ENCODE measurements at regions not wholly inside any gene's neighbourhood (a gene's known extent, or its start where the extent isn't known, plus 50 kb on each side); places are given as distances from the start of the nearest gene placed in this dataset.

- Mint-ChIP-seq H3K4me3 (no peak overlapping the region), H3K36me3 (no peaks in the 10 kb centered on the region), H3K27ac (no peak overlapping the region), H3K27me3 (peaks cover 14 to 17% of the 10 kb centered on the region in 2 donors), H3K4me1 (ENCODE audit: low read depth in 2 of 2) (no peaks in the 10 kb centered on the region), H3K9me3 (no peaks in the 10 kb centered on the region)
- no peak for DNase-seq (ENCODE audit: low spot score)
- ATAC-seq: no peak
Measured at GRCh38 chr5:144088206-144089064, 82.0 kb downstream of the YIPF5 start.

DNA sequence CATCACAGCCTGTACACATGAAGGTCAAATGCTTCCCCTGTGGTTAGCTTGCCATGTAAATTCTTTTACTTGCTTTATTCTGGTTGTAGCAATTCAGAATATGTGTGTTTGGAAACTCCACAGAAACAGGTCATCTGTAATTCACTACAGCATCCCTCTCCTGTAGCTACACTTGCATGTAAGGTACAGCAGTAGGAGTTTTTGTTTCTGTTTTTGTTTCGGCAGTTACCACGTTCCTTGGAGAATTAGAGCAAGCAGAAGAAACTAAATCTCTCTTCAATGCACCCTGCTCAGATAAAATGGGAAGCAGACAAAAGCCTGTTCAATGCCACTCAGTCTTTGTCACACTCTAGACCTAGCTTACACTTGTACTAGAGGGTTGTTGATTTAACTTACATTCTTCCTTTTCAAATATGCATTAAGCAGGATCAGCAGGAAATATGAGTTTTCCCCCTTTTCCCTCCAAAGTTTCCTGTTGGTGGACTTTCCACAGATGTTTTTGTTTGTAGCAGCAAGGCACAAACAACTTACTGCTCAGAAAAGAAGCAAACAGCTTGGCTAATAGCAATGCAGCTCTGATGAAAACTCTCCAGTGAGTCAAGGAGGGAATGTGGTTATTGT is 80.9 kb downstream of the YIPF5 start:
- Mint-ChIP-seq H3K9me3 (no peaks in the 10 kb centered on the region), H3K4me3 (no peak overlapping the region), H3K27ac (no peak overlapping the region), H3K36me3 (no peaks in the 10 kb centered on the region), H3K27me3 (peaks cover 14 to 17% of the 10 kb centered on the region in 2 donors), H3K4me1 (ENCODE audit: low read depth in 2 of 2) (peaks cover 0 to 4% of the 10 kb centered on the region in 2 donors)
- DNase-seq (ENCODE audit: low spot score): no peak
- no peak for ATAC-seq

GRCh38 chr5:144092508-144092907 is 78.0 kb downstream of the YIPF5 start:
- no peak for DNase-seq (ENCODE audit: low spot score)
- no peak overlapping the region for H3K27ac Mint-ChIP-seq

DNA sequence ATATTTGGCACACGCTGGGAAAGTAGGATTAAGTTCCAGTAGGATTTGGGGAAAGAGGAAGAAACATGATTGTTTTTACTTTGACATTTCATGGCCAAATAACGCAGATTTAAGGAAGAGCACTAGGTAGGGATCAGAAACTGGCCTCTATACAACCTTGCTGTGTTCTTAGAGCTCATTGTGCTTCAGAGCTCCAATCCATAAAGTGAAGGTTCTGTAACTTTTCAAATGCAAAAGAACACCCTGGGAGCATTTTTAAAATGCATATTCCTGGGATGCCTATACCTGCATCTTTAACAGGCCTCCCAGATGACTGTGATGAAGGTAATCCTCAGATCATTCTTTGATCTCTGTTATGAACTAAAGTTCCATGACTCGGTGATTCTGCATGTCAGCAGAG is 77.1 kb downstream of the YIPF5 start:
- DNase-seq (ENCODE audit: low spot score) (no peak), ATAC-seq (no peak)
- Mint-ChIP-seq H3K4me3 (no peak overlapping the region), H3K9me3 (no peaks in the 10 kb centered on the region), H3K36me3 (no peaks in the 10 kb centered on the region), H3K27me3 (peaks cover 17% of the 10 kb centered on the region in 2 donors), H3K27ac (no peak overlapping the region), H3K4me1 (ENCODE audit: low read depth in 2 of 2) (peaks cover 0 to 4% of the 10 kb centered on the region in 2 donors)

More at GRCh38 chr5:144092508-144092907, 78.0 kb downstream of the YIPF5 start:
- no peaks in the 10 kb centered on the region for H3K36me3 Mint-ChIP-seq
- H3K9me3 Mint-ChIP-seq: no peaks in the 10 kb centered on the region
- H3K4me3 Mint-ChIP-seq: no peak overlapping the region
- no peak for ATAC-seq
- H3K27me3 Mint-ChIP-seq: peaks cover 14 to 17% of the 10 kb centered on the region in 2 donors
- H3K4me1 Mint-ChIP-seq (ENCODE audit: low read depth in 2 of 2): peaks cover 0 to 4% of the 10 kb centered on the region in 2 donors

GRCh38 chr5:144093868-144094267 is 76.6 kb downstream of the YIPF5 start:
- no peak overlapping the region for H3K27ac Mint-ChIP-seq
- no peak for ATAC-seq
- H3K4me1 Mint-ChIP-seq (ENCODE audit: low read depth in 2 of 2): peaks cover 0 to 4% of the 10 kb centered on the region in 2 donors
- H3K4me3 Mint-ChIP-seq: no peak overlapping the region
- H3K36me3 Mint-ChIP-seq: no peaks in the 10 kb centered on the region
- DNase-seq (ENCODE audit: low spot score): no peak
- H3K9me3 Mint-ChIP-seq: no peaks in the 10 kb centered on the region
- H3K27me3 Mint-ChIP-seq: peaks cover 13 to 15% of the 10 kb centered on the region in 2 donors

GRCh38 chr5:144100702-144101101 is 69.8 kb downstream of the YIPF5 start:
- DNase-seq (ENCODE audit: low spot score) (no peak), ATAC-seq (no peak)
- no peak overlapping the region for H3K4me3 Mint-ChIP-seq
- H3K27me3 Mint-ChIP-seq: peaks cover 0 to 5% of the 10 kb centered on the region in 2 donors
- no peaks in the 10 kb centered on the region for H3K9me3 Mint-ChIP-seq
- no peaks in the 10 kb centered on the region for H3K36me3 Mint-ChIP-seq
- no peaks in the 10 kb centered on the region for H3K4me1 Mint-ChIP-seq (ENCODE audit: low read depth in 2 of 2)
- H3K27ac Mint-ChIP-seq: no peak overlapping the region

- Mint-ChIP-seq H3K27me3 (peaks cover 0 to 5% of the 10 kb centered on the region in 2 donors), H3K36me3 (no peaks in the 10 kb centered on the region), H3K4me3 (no peak overlapping the region), H3K4me1 (ENCODE audit: low read depth in 2 of 2) (no peaks in the 10 kb centered on the region), H3K27ac (no peak overlapping the region), H3K9me3 (no peaks in the 10 kb centered on the region)
- ATAC-seq (no peak), DNase-seq (ENCODE audit: low spot score) (no peak)
Measured at GRCh38 chr5:144101616-144102015, 68.8 kb downstream of the YIPF5 start.

GRCh38 chr5:144102361-144102760 is 68.1 kb downstream of the YIPF5 start:
- H3K27me3 Mint-ChIP-seq: peaks cover 0 to 5% of the 10 kb centered on the region in 2 donors
- no peak overlapping the region for H3K4me3 Mint-ChIP-seq
- H3K27ac Mint-ChIP-seq: no peak overlapping the region
- DNase-seq (ENCODE audit: low spot score): no peak
- H3K36me3 Mint-ChIP-seq: no peaks in the 10 kb centered on the region
- H3K4me1 Mint-ChIP-seq (ENCODE audit: low read depth in 2 of 2): no peaks in the 10 kb centered on the region
- no peak for ATAC-seq
- H3K9me3 Mint-ChIP-seq: no peaks in the 10 kb centered on the region

GRCh38 chr5:144102979-144103378 is 67.5 kb downstream of the YIPF5 start:
- Mint-ChIP-seq H3K27ac (no peak overlapping the region), H3K9me3 (no peaks in the 10 kb centered on the region), H3K4me1 (ENCODE audit: low read depth in 2 of 2) (no peaks in the 10 kb centered on the region), H3K27me3 (peaks cover 0 to 3% of the 10 kb centered on the region in 2 donors), H3K36me3 (no peaks in the 10 kb centered on the region), H3K4me3 (no peak overlapping the region)
- DNase-seq (ENCODE audit: low spot score) (no peak), ATAC-seq (no peak)

DNA sequence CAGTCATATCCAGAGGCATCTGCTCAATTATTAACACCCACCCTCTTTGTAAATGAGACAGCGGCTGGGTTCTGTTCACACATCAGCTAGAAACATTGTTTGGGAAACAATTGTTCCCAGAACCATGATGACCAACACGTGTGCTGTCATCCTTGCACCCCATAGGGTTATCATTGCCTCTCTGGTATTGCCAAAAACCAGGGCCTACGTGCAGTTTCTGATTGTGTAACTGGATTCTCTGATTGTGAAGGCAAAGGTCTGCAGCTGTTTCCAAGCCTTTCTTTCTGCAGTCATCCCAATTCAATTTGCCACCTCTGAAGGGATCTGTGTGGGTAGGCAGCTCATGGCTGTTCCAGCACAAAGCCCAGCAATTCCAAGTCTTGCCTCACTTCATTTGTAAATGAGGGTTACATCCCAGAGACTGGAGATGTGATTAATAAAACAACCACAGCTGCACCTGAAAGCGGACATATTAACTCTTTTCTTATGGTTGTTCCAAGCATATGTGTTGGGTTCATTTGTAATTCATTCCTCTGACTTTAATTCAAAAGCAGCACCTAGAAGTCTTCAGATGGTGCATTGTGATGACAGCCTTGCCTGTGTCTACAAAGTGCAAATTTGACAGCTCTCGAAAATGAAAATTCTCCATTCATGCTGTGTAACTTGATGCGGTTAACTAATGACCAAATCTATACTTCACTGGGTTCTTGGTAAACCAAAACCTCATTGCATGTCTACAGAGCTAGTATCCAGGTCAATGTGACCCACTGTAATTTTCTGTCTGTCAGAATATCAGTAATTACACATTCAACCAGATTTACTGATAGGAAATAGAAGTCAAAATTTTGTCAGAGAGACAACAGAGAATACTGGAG is 66.6 kb downstream of the YIPF5 start:
- H3K36me3 Mint-ChIP-seq: no peaks in the 10 kb centered on the region
- no peak for DNase-seq (ENCODE audit: low spot score)
- peaks cover 0 to 4% of the 10 kb centered on the region in 2 donors for H3K27me3 Mint-ChIP-seq
- H3K4me1 Mint-ChIP-seq (ENCODE audit: low read depth in 2 of 2): no peaks in the 10 kb centered on the region
- H3K4me3 Mint-ChIP-seq: no peak overlapping the region
- H3K27ac Mint-ChIP-seq: no peak overlapping the region
- no peaks in the 10 kb centered on the region for H3K9me3 Mint-ChIP-seq
- no peak for ATAC-seq

DNA sequence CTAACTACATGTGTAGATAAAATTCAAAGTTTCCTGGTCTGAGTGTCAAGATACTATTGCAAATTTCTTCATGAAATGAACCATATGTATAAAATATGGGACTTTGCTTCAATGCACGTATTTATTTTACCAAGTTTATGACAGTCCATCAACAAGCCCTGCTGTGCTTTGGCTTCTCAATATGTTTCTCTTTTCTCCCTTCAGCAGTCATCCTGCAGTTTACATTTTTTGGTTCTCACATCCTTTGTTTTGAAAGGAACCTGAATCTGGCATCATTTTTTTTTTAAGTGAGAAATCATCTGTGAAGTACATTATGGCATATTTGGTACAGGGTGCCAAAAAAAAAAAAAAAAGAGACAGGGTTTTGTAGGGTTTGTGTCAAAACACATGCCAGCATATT is 65.1 kb downstream of the YIPF5 start:
- no peak for ATAC-seq
- H3K27ac Mint-ChIP-seq: no peak overlapping the region
- no peaks in the 10 kb centered on the region for H3K9me3 Mint-ChIP-seq
- no peaks in the 10 kb centered on the region for H3K36me3 Mint-ChIP-seq
- H3K4me1 Mint-ChIP-seq (ENCODE audit: low read depth in 2 of 2): no peaks in the 10 kb centered on the region
- DNase-seq (ENCODE audit: low spot score): no peak
- H3K4me3 Mint-ChIP-seq: no peak overlapping the region
- peaks cover 0 to 11% of the 10 kb centered on the region in 2 donors for H3K27me3 Mint-ChIP-seq

DNA sequence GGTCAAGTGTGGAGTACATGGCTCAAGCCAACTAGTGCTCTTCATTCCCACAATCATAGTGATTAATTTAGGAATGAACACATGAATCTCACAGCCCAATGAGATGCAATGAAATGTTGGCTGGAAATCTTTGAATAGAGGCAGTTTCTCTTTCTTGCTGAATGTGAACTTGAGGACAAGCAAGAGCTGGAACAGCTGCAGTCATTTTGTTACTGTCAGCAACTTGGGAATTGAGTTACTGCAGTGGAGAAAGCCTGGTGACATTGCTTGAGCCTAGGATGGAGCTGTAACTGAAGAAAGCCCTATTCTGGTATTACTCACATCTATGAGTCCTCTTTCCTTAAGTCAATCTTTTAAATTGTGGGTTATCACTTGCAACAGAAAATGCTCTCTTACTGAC is 62.3 kb downstream of the YIPF5 start:
- peaks cover 22 to 27% of the 10 kb centered on the region in 2 donors for H3K27me3 Mint-ChIP-seq
- no peak for ATAC-seq
- DNase-seq (ENCODE audit: low spot score): no peak

More for the DNA sequence above, 62.3 kb downstream of the YIPF5 start:
- Mint-ChIP-seq H3K27ac (no peak overlapping the region), H3K36me3 (peaks cover 5% of the 10 kb centered on the region), H3K4me1 (ENCODE audit: low read depth in 2 of 2) (no peaks in the 10 kb centered on the region), H3K4me3 (no peak overlapping the region), H3K9me3 (no peaks in the 10 kb centered on the region)

Data from natural killer cell treated with Interleukin-12 subunit alpha and Interleukin-12 subunit beta and Interleukin-15 and Interleukin-18, amount 100 ng/mL, for 72 hours (primary cell).